DOHH2 (cell line): ENCODE measurements at regions not wholly inside any gene's neighbourhood (a gene's known extent, or its start where the extent isn't known, plus 50 kb on each side); places are given as distances from the start of the nearest gene placed in this dataset.

Experiments
- H3F3A ChIP-seq: fragments of 200-600 bp; sonication (generic), shearing (Covaris generic); 2 replicates; pipeline ENCODE4 v1.6.0; 2016; ENCODE audit warnings: antibody characterized with exemption, mild to moderate bottlenecking; ENCODE audit not compliant: control insufficient read depth, insufficient read depth
- H3K27ac ChIP-seq: fragments of 200-600 bp; sonication (generic); 2 replicates; pipeline ENCODE4 v1.5.1; 2014; ENCODE audit warnings: low read depth, mild to moderate bottlenecking, low read length, moderate library complexity
- H3K27me3 ChIP-seq: fragments of 200-600 bp; sonication (generic); 2 replicates; pipeline ENCODE4 v1.6.1; 2014; ENCODE audit warnings: mild to moderate bottlenecking, low read length, mixed read lengths; ENCODE audit not compliant: control insufficient read depth
- H3K36me3 ChIP-seq: fragments of 200-600 bp; sonication (generic); 2 replicates; pipeline ENCODE4 v1.6.1; 2014; ENCODE audit warnings: mild to moderate bottlenecking, low read length, moderate library complexity, mixed read lengths; ENCODE audit not compliant: control insufficient read depth
- H3K4me1 ChIP-seq: fragments of 200-600 bp; sonication (generic); 2 replicates; pipeline ENCODE4 v1.6.1; 2014; ENCODE audit warnings: mild to moderate bottlenecking, low read length, mixed read lengths; ENCODE audit not compliant: control insufficient read depth
- H3K4me2 ChIP-seq: fragments of 200-600 bp; sonication (generic); 2 replicates; pipeline ENCODE4 v1.6.0; 2014; ENCODE audit warnings: mild to moderate bottlenecking, low read length, moderate library complexity
- H3K4me3 ChIP-seq: fragments of 200-600 bp; sonication (generic); 2 replicates; pipeline ENCODE4 v1.5.1; 2014; ENCODE audit warnings: mild to moderate bottlenecking, low read length, mixed read lengths
- H3K79me2 ChIP-seq: fragments of 200-600 bp; sonication (generic); 2 replicates; pipeline ENCODE4 v1.6.1; 2014; ENCODE audit warnings: mild to moderate bottlenecking, low read length, mixed read lengths; ENCODE audit not compliant: control insufficient read depth
- H3K9me2 ChIP-seq: fragments of 200-600 bp; sonication (generic); replicated peaks from 2 replicates; pipeline ENCODE4 v1.6.1; 2014; ENCODE audit warnings: mild to moderate bottlenecking, low read length, mixed read lengths; ENCODE audit not compliant: control insufficient read depth
- H3K9me3 ChIP-seq: fragments of 200-600 bp; sonication (generic); 2 replicates; pipeline ENCODE4 v1.6.1; 2014; ENCODE audit warnings: antibody characterized with exemption, low read length, mixed read lengths; ENCODE audit not compliant: control insufficient read depth, insufficient read depth
- H4K20me1 ChIP-seq: fragments of 200-600 bp; sonication (generic); 2 replicates; pipeline ENCODE4 v1.6.0; 2014; ENCODE audit warnings: low read depth, mild to moderate bottlenecking, antibody characterized with exemption, low read length, moderate library complexity; ENCODE audit not compliant: control insufficient read depth, insufficient read depth
- EZH2phosphoT487 ChIP-seq: fragments of 200-600 bp; sonication (generic); IDR thresholded peaks from 2 replicates; pipeline ENCODE4 v1.6.1; 2017; ENCODE audit warnings: borderline replicate concordance, mild to moderate bottlenecking, antibody characterized with exemption, low read length, moderate library complexity, mixed read lengths
- TF ChIP-seq, protein P1 (sequence below): fragments of 200-600 bp; sonication (generic); IDR thresholded peaks from one replicate; pipeline ENCODE4 v1.5.1; 2014; ENCODE audit warnings: antibody characterized with exemption, mild to moderate bottlenecking, low read depth, low read length; ENCODE audit not compliant: poor library complexity, severe bottlenecking

DNA sequence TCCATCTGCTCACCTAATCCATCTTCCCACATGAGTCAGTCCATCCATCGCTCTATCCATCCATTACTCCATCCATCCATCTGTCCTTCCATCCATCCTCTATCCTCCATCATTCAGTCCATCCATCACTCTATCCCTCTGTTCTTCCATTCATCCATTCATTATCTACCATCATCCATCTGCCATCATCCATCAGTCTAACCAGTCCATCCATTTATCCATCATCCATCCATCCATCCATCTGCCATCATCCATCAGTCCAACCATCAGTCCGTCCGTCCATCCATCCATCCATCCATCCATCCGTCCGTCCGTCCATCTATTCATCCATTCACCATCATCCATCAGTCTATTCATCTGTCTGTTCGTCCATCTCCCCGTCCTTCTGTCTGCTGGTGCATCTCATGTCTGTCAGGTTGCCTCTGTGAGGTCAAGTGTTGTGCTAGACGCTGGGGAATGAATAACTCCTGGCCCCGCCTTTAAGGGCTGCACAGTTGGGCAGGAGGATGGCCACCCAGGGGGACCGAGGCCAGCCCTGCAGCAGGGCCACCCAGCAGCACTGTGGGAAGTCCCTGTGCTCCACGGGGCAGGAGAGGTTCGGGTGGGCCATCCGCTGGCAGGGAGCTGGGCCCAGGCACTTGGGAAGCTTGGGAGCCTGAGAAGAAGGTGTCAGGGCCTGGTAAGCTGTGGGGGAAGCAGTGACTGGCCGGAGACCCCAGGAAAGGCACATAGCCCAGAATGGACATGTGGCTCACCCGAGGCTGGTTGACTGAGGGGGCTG, 137.1 kb downstream of the CTTN start:
- Histone ChIP-seq H3K4me1 (no peaks in the 10 kb centered on the region), H3K9me2 (no peaks in the 10 kb centered on the region), H3K4me3 (no peak overlapping the region), H3K9me3 (no peaks in the 10 kb centered on the region), H3K4me2 (no peak overlapping the region), H4K20me1 (no peaks in the 10 kb centered on the region), H3K27me3 (no peaks in the 10 kb centered on the region), H3K36me3 (no peaks in the 10 kb centered on the region), H3F3A (no peaks in the 10 kb centered on the region), H3K79me2 (no peaks in the 10 kb centered on the region), H3K27ac (no peak overlapping the region)
- TF ChIP-seq EZH2phosphoT487, result no peak
- TF ChIP-seq, protein P1, sequence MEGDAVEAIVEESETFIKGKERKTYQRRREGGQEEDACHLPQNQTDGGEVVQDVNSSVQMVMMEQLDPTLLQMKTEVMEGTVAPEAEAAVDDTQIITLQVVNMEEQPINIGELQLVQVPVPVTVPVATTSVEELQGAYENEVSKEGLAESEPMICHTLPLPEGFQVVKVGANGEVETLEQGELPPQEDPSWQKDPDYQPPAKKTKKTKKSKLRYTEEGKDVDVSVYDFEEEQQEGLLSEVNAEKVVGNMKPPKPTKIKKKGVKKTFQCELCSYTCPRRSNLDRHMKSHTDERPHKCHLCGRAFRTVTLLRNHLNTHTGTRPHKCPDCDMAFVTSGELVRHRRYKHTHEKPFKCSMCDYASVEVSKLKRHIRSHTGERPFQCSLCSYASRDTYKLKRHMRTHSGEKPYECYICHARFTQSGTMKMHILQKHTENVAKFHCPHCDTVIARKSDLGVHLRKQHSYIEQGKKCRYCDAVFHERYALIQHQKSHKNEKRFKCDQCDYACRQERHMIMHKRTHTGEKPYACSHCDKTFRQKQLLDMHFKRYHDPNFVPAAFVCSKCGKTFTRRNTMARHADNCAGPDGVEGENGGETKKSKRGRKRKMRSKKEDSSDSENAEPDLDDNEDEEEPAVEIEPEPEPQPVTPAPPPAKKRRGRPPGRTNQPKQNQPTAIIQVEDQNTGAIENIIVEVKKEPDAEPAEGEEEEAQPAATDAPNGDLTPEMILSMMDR, result no peak

DNA sequence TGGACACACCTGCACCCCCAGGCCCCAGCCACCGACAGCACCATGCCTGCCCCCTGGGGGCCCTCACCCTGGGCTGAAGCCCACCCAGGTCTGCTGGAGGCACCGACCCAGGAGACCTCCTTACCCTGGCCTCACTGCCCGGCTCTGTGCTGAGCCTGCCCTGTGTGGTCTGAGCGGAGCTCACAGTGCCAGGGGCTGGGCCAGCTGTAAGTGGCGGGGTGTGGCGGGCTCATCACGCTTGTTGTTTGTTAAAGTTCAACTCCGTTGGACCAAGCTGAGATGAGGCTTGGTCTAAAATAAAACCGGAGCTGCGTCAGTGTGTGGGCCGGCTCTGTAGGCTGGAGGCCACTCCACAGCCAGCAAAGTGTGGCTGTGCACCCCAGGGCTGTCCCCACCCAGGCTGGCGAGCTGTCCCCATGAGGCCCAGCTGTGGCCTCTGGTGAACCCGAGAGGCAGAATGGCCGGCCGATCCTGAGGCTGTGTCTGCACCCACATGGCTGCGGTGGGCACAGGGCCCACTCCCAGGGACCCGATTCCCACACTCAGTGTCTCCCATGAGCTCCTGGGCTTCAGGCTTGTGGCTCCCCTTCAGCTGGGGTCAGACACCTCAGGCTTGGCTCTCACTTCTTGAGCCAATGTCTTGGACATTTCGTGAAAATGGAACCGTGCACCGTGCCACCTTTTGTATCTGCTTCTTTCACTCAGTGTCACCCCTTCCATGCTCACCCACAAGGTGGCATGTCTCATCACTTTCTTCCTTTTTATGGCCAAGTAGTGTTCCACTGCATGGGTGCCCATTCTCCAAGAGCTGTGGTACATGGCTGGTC, 137.9 kb downstream of the CTTN start:
- Histone ChIP-seq H3K9me2 (no peaks in the 10 kb centered on the region), H3K36me3 (no peaks in the 10 kb centered on the region), H3K4me1 (no peaks in the 10 kb centered on the region), H3K9me3 (no peaks in the 10 kb centered on the region), H3K4me2 (no peak overlapping the region), H3K27me3 (no peaks in the 10 kb centered on the region), H3F3A (no peaks in the 10 kb centered on the region), H3K4me3 (no peak overlapping the region), H3K79me2 (no peaks in the 10 kb centered on the region), H4K20me1 (no peaks in the 10 kb centered on the region), H3K27ac (no peak overlapping the region)
- TF ChIP-seq EZH2phosphoT487, result no peak
- TF ChIP-seq, protein P1, result no peak

DNA sequence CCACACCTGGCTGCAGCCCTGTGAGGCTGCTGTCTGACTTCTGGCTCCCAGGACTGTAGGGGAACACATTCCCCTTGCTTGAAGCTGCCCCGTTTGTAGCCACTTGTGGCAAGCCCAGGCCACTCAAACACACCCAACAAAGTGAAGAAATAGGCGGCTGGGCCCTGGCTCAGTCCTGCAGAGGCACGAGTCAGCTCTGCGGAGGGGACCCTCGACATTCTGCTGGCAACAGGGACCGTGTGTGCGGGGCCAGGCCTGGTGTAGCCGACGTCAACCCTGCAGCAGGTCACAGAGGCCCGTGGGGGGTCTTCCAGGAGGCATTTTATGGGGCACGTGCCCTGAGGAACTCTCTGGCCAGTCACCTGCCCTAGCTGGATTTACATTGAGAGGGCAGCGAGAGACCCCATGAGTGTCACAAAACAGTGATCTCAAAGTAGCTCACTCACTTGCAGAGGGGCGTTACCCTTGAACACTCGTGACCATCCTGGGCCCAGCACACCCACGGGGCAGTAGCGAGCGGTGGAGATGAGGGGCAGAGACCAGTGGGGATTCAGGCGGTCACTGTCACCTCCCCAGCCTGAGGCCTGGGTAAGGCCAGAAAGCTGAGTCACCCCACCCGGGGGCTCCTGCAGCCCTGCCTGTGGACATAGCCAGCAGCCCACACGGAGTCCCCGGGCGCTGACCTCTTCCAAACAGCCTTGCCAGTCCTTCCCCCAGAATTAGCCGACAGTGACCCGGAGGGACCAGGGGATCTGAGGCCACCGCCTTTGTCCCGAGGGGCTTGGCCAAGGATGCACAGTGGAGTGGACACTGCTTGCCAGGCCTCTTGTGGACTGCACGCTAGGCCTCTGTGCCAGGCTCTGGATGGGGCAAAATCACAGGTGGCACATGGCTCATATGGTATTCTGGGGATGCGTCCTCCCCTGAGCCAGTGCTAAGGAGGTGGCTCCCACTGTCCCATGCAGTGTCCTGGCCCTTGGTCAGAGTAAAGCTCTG, 139.5 kb downstream of the CTTN start:
- Histone ChIP-seq H3K9me3 (no peaks in the 10 kb centered on the region), H3K9me2 (no peaks in the 10 kb centered on the region), H3K4me2 (no peak overlapping the region), H3K36me3 (no peaks in the 10 kb centered on the region), H3F3A (no peaks in the 10 kb centered on the region), H3K27ac (no peak overlapping the region), H3K4me1 (no peaks in the 10 kb centered on the region), H4K20me1 (no peaks in the 10 kb centered on the region), H3K27me3 (no peaks in the 10 kb centered on the region), H3K79me2 (no peaks in the 10 kb centered on the region), H3K4me3 (no peak overlapping the region)
- TF ChIP-seq EZH2phosphoT487, result no peak
- TF ChIP-seq, protein P1, result no peak
